ENCODE measurements at regions not wholly inside any gene's neighbourhood (a gene's known extent, or its start where the extent isn't known, plus 50 kb on each side); places are given as distances from the start of the nearest gene placed in this dataset.

GRCh38 chr2:120868366-120868765, 132.7 kb downstream of the GLI2 start:
- TF ChIP-seq SUZ12 (IDR thresholded peaks at IDR 0.05; ENCODE audit: extremely low read depth, insufficient read depth, insufficient read length) (no peak), YY1 (IDR thresholded peaks at IDR 0.05; ENCODE audit: insufficient read depth, insufficient read length) (no peak), ZNF274 (IDR thresholded peaks at IDR 0.05; ENCODE audit: low read depth, low read length) (no peak)
- Histone ChIP-seq H3K9ac (ENCODE audit: insufficient read length, low read depth) (no peak overlapping the region), H3K36me3 (ENCODE audit: insufficient read depth, insufficient read length, low read length) (peaks cover 13% of the 10 kb centered on the region), H3K4me1 (ENCODE audit: insufficient read depth, insufficient read length) (peaks cover 30% of the 10 kb centered on the region), H3K4me3 (ENCODE audit: insufficient read length, low read depth) (no peak overlapping the region), H3K27me3 (ENCODE audit: insufficient read depth, insufficient read length) (no peaks in the 10 kb centered on the region), H3K9me3 (ENCODE audit: insufficient read depth, low read length) (no peaks in the 10 kb centered on the region)
- DNase-seq (ENCODE audit: low read depth, low spot score), result no peak

GRCh38 chr2:120869036-120869729, 133.5 kb downstream of the GLI2 start:
- H3K27me3 ChIP-seq (ENCODE audit: insufficient read depth, insufficient read length), result no peaks in the 10 kb centered on the region
- peaks cover 25% of the 10 kb centered on the region for H3K4me1 ChIP-seq (ENCODE audit: insufficient read depth, insufficient read length)
- H3K9ac ChIP-seq (ENCODE audit: insufficient read length, low read depth), result no peak overlapping the region
- no peak for DNase-seq (ENCODE audit: low read depth, low spot score)
- H3K4me3 ChIP-seq (ENCODE audit: insufficient read length, low read depth), result no peak overlapping the region
- H3K9me3 ChIP-seq (ENCODE audit: insufficient read depth, low read length), result no peaks in the 10 kb centered on the region
- H3K36me3 ChIP-seq (ENCODE audit: insufficient read depth, insufficient read length, low read length), result peaks cover 10% of the 10 kb centered on the region
- TF ChIP-seq ZNF274 (IDR thresholded peaks at IDR 0.05; ENCODE audit: low read depth, low read length) (no peak), YY1 (IDR thresholded peaks at IDR 0.05; ENCODE audit: insufficient read depth, insufficient read length) (no peak), SUZ12 (IDR thresholded peaks at IDR 0.05; ENCODE audit: extremely low read depth, insufficient read depth, insufficient read length) (no peak)

DNA sequence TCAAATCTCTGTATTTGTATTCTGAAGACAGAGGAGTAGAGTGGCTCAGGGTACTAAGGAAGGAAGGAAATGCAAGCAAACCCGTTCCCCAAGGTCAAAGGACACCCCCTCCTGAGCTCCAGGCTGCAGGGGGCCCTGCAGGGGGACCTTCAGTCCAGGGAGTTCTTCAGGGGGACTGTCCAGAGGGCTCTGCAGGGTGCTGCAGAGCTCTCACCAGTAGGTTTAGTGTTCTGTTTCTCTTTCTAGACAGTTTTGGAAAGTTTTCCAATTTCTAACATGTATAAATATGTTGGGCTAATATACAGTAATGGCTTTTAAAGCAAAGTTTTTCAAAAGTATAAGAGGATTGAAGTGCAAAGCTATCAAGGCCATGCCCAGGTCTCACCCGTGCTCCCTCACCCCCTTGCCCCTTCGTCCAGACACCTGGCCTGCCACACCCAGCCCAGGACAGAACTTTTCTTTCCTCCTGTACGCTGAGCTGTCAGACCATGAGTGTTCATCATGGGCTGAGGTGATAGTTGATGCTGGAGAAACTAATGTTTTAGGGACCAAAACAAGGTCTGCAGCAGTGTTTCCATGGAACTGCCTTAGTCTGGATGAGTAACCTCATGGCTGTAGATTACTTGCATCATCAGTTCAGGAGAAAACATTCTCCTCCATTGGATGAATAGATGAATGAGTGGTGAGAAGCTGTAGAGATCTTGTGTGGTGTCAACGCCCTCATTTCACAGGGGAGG, 134.2 kb downstream of the GLI2 start:
- H3K9me3 ChIP-seq (ENCODE audit: insufficient read depth, low read length), result no peaks in the 10 kb centered on the region
- H3K4me1 ChIP-seq (ENCODE audit: insufficient read depth, insufficient read length), result peaks cover 28% of the 10 kb centered on the region
- no peaks in the 10 kb centered on the region for H3K27me3 ChIP-seq (ENCODE audit: insufficient read depth, insufficient read length)
- TF ChIP-seq SUZ12 (IDR thresholded peaks at IDR 0.05; ENCODE audit: extremely low read depth, insufficient read depth, insufficient read length), result no peak
- TF ChIP-seq YY1 (IDR thresholded peaks at IDR 0.05; ENCODE audit: insufficient read depth, insufficient read length), result no peak
- TF ChIP-seq ZNF274 (IDR thresholded peaks at IDR 0.05; ENCODE audit: low read depth, low read length), result no peak
- no peak overlapping the region for H3K9ac ChIP-seq (ENCODE audit: insufficient read length, low read depth)
- no peak overlapping the region for H3K4me3 ChIP-seq (ENCODE audit: insufficient read length, low read depth)
- H3K36me3 ChIP-seq (ENCODE audit: insufficient read depth, insufficient read length, low read length), result peaks cover 8% of the 10 kb centered on the region
- no peak for DNase-seq (ENCODE audit: low read depth, low spot score)

DNA sequence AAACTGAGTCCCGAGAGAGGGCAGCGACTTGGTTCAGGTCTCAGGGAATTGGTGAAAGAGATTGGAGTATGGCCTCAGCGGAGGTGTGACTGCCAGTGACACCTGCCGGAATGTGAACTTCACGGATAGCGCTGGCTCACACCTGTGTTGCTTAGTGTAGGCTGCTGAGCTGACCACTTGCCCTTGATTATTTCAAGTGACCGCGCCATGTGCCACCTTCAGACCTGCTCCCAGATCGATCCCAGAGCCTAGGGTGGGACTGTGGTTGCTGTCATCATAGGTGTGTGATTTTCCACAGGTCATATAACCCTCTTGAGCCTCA, 134.8 kb downstream of the GLI2 start:
- no peak overlapping the region for H3K4me3 ChIP-seq (ENCODE audit: insufficient read length, low read depth)
- H3K27me3 ChIP-seq (ENCODE audit: insufficient read depth, insufficient read length), result no peaks in the 10 kb centered on the region
- no peak for DNase-seq (ENCODE audit: low read depth, low spot score)
- H3K9ac ChIP-seq (ENCODE audit: insufficient read length, low read depth), result no peak overlapping the region
- no peaks in the 10 kb centered on the region for H3K9me3 ChIP-seq (ENCODE audit: insufficient read depth, low read length)
- TF ChIP-seq ZNF274 (IDR thresholded peaks at IDR 0.05; ENCODE audit: low read depth, low read length), result no peak
- TF ChIP-seq SUZ12 (IDR thresholded peaks at IDR 0.05; ENCODE audit: extremely low read depth, insufficient read depth, insufficient read length), result no peak
- TF ChIP-seq YY1 (IDR thresholded peaks at IDR 0.05; ENCODE audit: insufficient read depth, insufficient read length), result no peak
- H3K36me3 ChIP-seq (ENCODE audit: insufficient read depth, insufficient read length, low read length), result peaks cover 8% of the 10 kb centered on the region
- peaks cover 27% of the 10 kb centered on the region for H3K4me1 ChIP-seq (ENCODE audit: insufficient read depth, insufficient read length)

GRCh38 chr2:120871016-120871635, 135.5 kb downstream of the GLI2 start:
- no peak overlapping the region for H3K4me3 ChIP-seq (ENCODE audit: insufficient read length, low read depth)
- H3K27me3 ChIP-seq (ENCODE audit: insufficient read depth, insufficient read length), result no peaks in the 10 kb centered on the region
- H3K9me3 ChIP-seq (ENCODE audit: insufficient read depth, low read length), result no peaks in the 10 kb centered on the region
- TF ChIP-seq SUZ12 (IDR thresholded peaks at IDR 0.05; ENCODE audit: extremely low read depth, insufficient read depth, insufficient read length) (no peak), ZNF274 (IDR thresholded peaks at IDR 0.05; ENCODE audit: low read depth, low read length) (no peak)
- no peak overlapping the region for H3K9ac ChIP-seq (ENCODE audit: insufficient read length, low read depth)
- peaks cover 8% of the 10 kb centered on the region for H3K36me3 ChIP-seq (ENCODE audit: insufficient read depth, insufficient read length, low read length)
- H3K4me1 ChIP-seq (ENCODE audit: insufficient read depth, insufficient read length), result peaks cover 27% of the 10 kb centered on the region
- no peak for DNase-seq (ENCODE audit: low read depth, low spot score)

- no peak overlapping the region for H3K4me3 ChIP-seq (ENCODE audit: insufficient read length, low read depth)
- peaks cover 27% of the 10 kb centered on the region for H3K4me1 ChIP-seq (ENCODE audit: insufficient read depth, insufficient read length)
- TF ChIP-seq SUZ12 (IDR thresholded peaks at IDR 0.05; ENCODE audit: extremely low read depth, insufficient read depth, insufficient read length) (no peak), YY1 (IDR thresholded peaks at IDR 0.05; ENCODE audit: insufficient read depth, insufficient read length) (no peak), ZNF274 (IDR thresholded peaks at IDR 0.05; ENCODE audit: low read depth, low read length) (no peak)
- H3K27me3 ChIP-seq (ENCODE audit: insufficient read depth, insufficient read length), result no peaks in the 10 kb centered on the region
- no peaks in the 10 kb centered on the region for H3K9me3 ChIP-seq (ENCODE audit: insufficient read depth, low read length)
- H3K9ac ChIP-seq (ENCODE audit: insufficient read length, low read depth), result no peak overlapping the region
- H3K36me3 ChIP-seq (ENCODE audit: insufficient read depth, insufficient read length, low read length), result peaks cover 8% of the 10 kb centered on the region
- no peak for DNase-seq (ENCODE audit: low read depth, low spot score)
These were observed 136.4 kb downstream of the GLI2 start for GRCh38 chr2:120871881-120872620.
